CD14-positive monocyte (primary cell): ENCODE measurements at regions not wholly inside any gene's neighbourhood (a gene's known extent, or its start where the extent isn't known, plus 50 kb on each side); places are given as distances from the start of the nearest gene placed in this dataset.

Experiments
- DNase-seq, 3 donors: peaks; one replicate each; pipeline ENCODE4 v3.0.0-alpha.2; 2011 to 2022
- H2AFZ ChIP-seq: 2 replicates; pipeline ENCODE4 v1.6.0; 2012; ENCODE audit warnings: mild to moderate bottlenecking, low read depth, low read length, inconsistent platforms; ENCODE audit not compliant: insufficient read depth, poor library complexity, severe bottlenecking
- H3K27ac ChIP-seq, 2 donors: 1 replicate in 1 of 2; 2 replicates in 1 of 2; pipeline ENCODE4 v1.5.1; 2012 to 2013; ENCODE audit warnings: low read length in 2 of 2, control low read depth in 1 of 2, inconsistent platforms in 1 of 2, low read depth in 1 of 2, mild to moderate bottlenecking in 1 of 2
- H3K27me3 ChIP-seq, 2 donors: one replicate each; pipeline versions ENCODE4 v1.6.0 to v1.6.1; 2011 to 2013; ENCODE audit warnings: low read length in 2 of 2; ENCODE audit not compliant: control insufficient read depth in 2 of 2, insufficient read depth in 2 of 2
- H3K36me3 ChIP-seq, 2 donors: replicated peaks in 1 of 2; 1 replicate in 1 of 2; 2 replicates in 1 of 2; pipeline versions ENCODE4 v1.5.1 to v1.6.1; 2012 to 2013; ENCODE audit warnings: low read length in 2 of 2, control low read depth in 1 of 2, inconsistent platforms in 1 of 2, mild to moderate bottlenecking in 1 of 2; ENCODE audit not compliant: insufficient read depth in 2 of 2, control insufficient read depth in 1 of 2
- H3K4me1 ChIP-seq, 2 donors: 1 replicate in 1 of 2; 2 replicates in 1 of 2; pipeline versions ENCODE4 v1.5.1 to v1.6.1; 2012 to 2013; ENCODE audit warnings: low read length in 2 of 2, control low read depth in 1 of 2, inconsistent platforms in 1 of 2, mild to moderate bottlenecking in 1 of 2, moderate library complexity in 1 of 2; ENCODE audit not compliant: insufficient read depth in 2 of 2, control insufficient read depth in 1 of 2
- H3K4me2 ChIP-seq: replicated peaks from 2 replicates; pipeline ENCODE3; 2012; ENCODE audit warnings: low read length, moderate library complexity, mild to moderate bottlenecking; ENCODE audit not compliant: poor library complexity, severe bottlenecking; ENCODE audit errors: extremely low read depth
- H3K4me3 ChIP-seq, 3 experiments: fragments of 200-600 bp in 1 of 3; sonication (generic) in 1 of 3; replicated peaks in 1 of 3; 1 replicate in 2 of 3; 2 replicates in 1 of 3; pipeline ENCODE4 v1.5.1; 2011 to 2013; ENCODE audit warnings: low read length in 3 of 3, mild to moderate bottlenecking in 3 of 3, control low read depth in 2 of 3, low read depth in 2 of 3, inconsistent platforms in 1 of 3, moderate library complexity in 1 of 3
- H3K79me2 ChIP-seq: 2 replicates; pipeline ENCODE4 v1.6.0; 2012; ENCODE audit warnings: mild to moderate bottlenecking, control low read depth, inconsistent platforms, low read length, moderate library complexity; ENCODE audit not compliant: insufficient read depth
- H3K9ac ChIP-seq: 2 replicates; pipeline ENCODE4 v1.6.0; 2017; ENCODE audit warnings: low read length, mild to moderate bottlenecking; ENCODE audit not compliant: insufficient read depth, poor library complexity, severe bottlenecking
- H3K9me3 ChIP-seq, 2 donors: replicated peaks in 1 of 2; 1 replicate in 1 of 2; 2 replicates in 1 of 2; pipeline versions ENCODE4 v1.5.1 to v1.6.1; 2012 to 2013; ENCODE audit warnings: low read length in 2 of 2, control low read depth in 1 of 2; ENCODE audit not compliant: control insufficient read depth in 1 of 2, insufficient read depth in 1 of 2
- H4K20me1 ChIP-seq: 2 replicates; pipeline ENCODE4 v1.6.0; 2012; ENCODE audit warnings: mild to moderate bottlenecking, low read length, control low read depth, moderate library complexity; ENCODE audit not compliant: insufficient read depth
- H3K27ac Mint-ChIP-seq, 7 donors: one replicate each; pipeline ENCODE4 v1.8.0; 2020; ENCODE audit warnings: mild to moderate bottlenecking in 7 of 7, mixed read lengths in 7 of 7, moderate library complexity in 6 of 7, inconsistent platforms in 2 of 7
- H3K27me3 Mint-ChIP-seq, 3 donors: one replicate each; pipeline ENCODE4 v1.8.0; 2021 to 2022; ENCODE audit warnings: low read depth in 3 of 3, mild to moderate bottlenecking in 3 of 3, mixed read lengths in 3 of 3, moderate library complexity in 3 of 3, inconsistent platforms in 1 of 3
- H3K36me3 Mint-ChIP-seq, 2 donors: one replicate each; pipeline ENCODE4 v1.8.0; 2020; ENCODE audit warnings: mixed read lengths in 2 of 2, inconsistent platforms in 1 of 2, mild to moderate bottlenecking in 1 of 2
- H3K4me1 Mint-ChIP-seq: one replicate; pipeline ENCODE4 v1.8.0; 2020; ENCODE audit warnings: mild to moderate bottlenecking, mixed read lengths
- H3K4me3 Mint-ChIP-seq, 2 donors: one replicate each; pipeline ENCODE4 v1.8.0; 2020; ENCODE audit warnings: mild to moderate bottlenecking in 2 of 2, mixed read lengths in 2 of 2, moderate library complexity in 1 of 2
- H3K9me3 Mint-ChIP-seq, 7 donors: one replicate each; pipeline ENCODE4 v1.8.0; 2020 to 2022; ENCODE audit warnings: mixed read lengths in 7 of 7, mild to moderate bottlenecking in 6 of 7, moderate library complexity in 6 of 7, inconsistent platforms in 2 of 7
- CTCF ChIP-seq: fragments of 200-600 bp; IDR thresholded peaks from one replicate; pipeline ENCODE4 v1.8.0; 2022; ENCODE audit warnings: antibody characterized with exemption, mild to moderate bottlenecking
- WGBS: methylation state at CpG from one replicate; pipeline ENCODE4 v1.1.5; 2013; ENCODE audit warnings: missing lambda C conversion rate; ENCODE audit not compliant: insufficient coverage; 5-methylcytosine and 5-hydroxymethylcytosine counted together
- intact Hi-C, 2 donors: fragments of 100-400 bp; cut with micrococcal nuclease; formaldehyde crosslinking; loops; one replicate each; pipeline versions ENCODE4 v1.15.0 to v1.15.1; 2023

DNA sequence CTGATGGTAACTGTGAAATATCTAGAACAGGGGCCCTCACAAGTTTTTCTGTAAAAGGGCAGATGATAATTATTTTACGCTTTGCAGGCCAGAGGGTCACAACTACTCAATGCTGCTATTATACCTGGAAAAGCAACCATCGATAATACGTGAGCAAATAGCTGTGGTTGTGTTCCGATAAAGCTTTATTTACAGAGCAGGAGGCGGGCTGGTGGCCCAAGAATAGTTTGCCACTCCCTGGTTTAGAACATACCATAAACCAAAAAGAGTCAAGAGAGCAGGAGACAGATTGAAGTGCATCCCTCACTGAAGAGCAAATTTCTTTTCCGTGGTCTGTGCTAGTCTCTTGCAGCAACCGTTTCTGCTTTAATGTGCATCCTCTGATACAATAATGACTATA lies 77.9 kb upstream of the DYNLRB2 start:
- no peaks in the 10 kb centered on the region for H3K27me3 ChIP-seq
- no peak for DNase-seq
- Mint-ChIP-seq H3K4me3 (no peak overlapping the region), H3K4me1 (no peaks in the 10 kb centered on the region), H3K9me3 (no peaks in the 10 kb centered on the region), H3K36me3 (no peaks in the 10 kb centered on the region), H3K27ac (no peak overlapping the region), H3K27me3 (peaks cover 1 to 4% (median 1%) of the 10 kb centered on the region in 3 donors)
- intact Hi-C loops: no loop called here
- H3K9me3 ChIP-seq: no peaks in the 10 kb centered on the region
- H3K27ac ChIP-seq: no peak overlapping the region
- no peak overlapping the region for H3K4me3 ChIP-seq
- 100% methylated on average over 3 of the region's 7 CpGs for WGBS
- H3K9ac ChIP-seq: no peak overlapping the region
- H3K4me1 ChIP-seq: no peaks in the 10 kb centered on the region
- no peaks in the 10 kb centered on the region for H3K79me2 ChIP-seq
- no peaks in the 10 kb centered on the region for H4K20me1 ChIP-seq
- no peak overlapping the region for H3K4me2 ChIP-seq
- TF ChIP-seq CTCF: no peak
- no peaks in the 10 kb centered on the region for H3K36me3 ChIP-seq
- H2AFZ ChIP-seq: no peak overlapping the region

GRCh38 chr16:80460988-80461387 lies 79.8 kb upstream of the DYNLRB2 start:
- H3K4me1 ChIP-seq: no peaks in the 10 kb centered on the region
- H3K79me2 ChIP-seq: no peaks in the 10 kb centered on the region
- 60% methylated on average over 1 of the region's 1 CpG for WGBS
- Mint-ChIP-seq H3K4me1 (no peaks in the 10 kb centered on the region), H3K9me3 (no peaks in the 10 kb centered on the region), H3K4me3 (no peak overlapping the region), H3K36me3 (no peaks in the 10 kb centered on the region), H3K27me3 (peaks cover 1 to 4% (median 1%) of the 10 kb centered on the region in 3 donors), H3K27ac (no peak overlapping the region)
- TF ChIP-seq CTCF: no peak
- no peaks in the 10 kb centered on the region for H3K9me3 ChIP-seq
- H3K27ac ChIP-seq: no peak overlapping the region
- DNase-seq: no peak
- no peaks in the 10 kb centered on the region for H4K20me1 ChIP-seq
- no peaks in the 10 kb centered on the region for H3K36me3 ChIP-seq
- H2AFZ ChIP-seq: no peak overlapping the region
- H3K4me3 ChIP-seq: no peak overlapping the region
- no peak overlapping the region for H3K4me2 ChIP-seq
- H3K27me3 ChIP-seq: peaks cover 0 to 2% of the 10 kb centered on the region in 2 donors
- no peak overlapping the region for H3K9ac ChIP-seq
- intact Hi-C loops: no loop called here
